DOHH2 (cell line): ENCODE measurements at regions not wholly inside any gene's neighbourhood (a gene's known extent, or its start where the extent isn't known, plus 50 kb on each side); places are given as distances from the start of the nearest gene placed in this dataset.

Source experiments
- H3F3A ChIP-seq: fragments of 200-600 bp; sonication (generic), shearing (Covaris generic); 2 replicates; pipeline ENCODE4 v1.6.0; 2016; ENCODE audit warnings: antibody characterized with exemption, mild to moderate bottlenecking; ENCODE audit not compliant: control insufficient read depth, insufficient read depth
- H3K27ac ChIP-seq: fragments of 200-600 bp; sonication (generic); 2 replicates; pipeline ENCODE4 v1.5.1; 2014; ENCODE audit warnings: low read depth, mild to moderate bottlenecking, low read length, moderate library complexity
- H3K27me3 ChIP-seq: fragments of 200-600 bp; sonication (generic); 2 replicates; pipeline ENCODE4 v1.6.1; 2014; ENCODE audit warnings: mild to moderate bottlenecking, low read length, mixed read lengths; ENCODE audit not compliant: control insufficient read depth
- H3K36me3 ChIP-seq: fragments of 200-600 bp; sonication (generic); 2 replicates; pipeline ENCODE4 v1.6.1; 2014; ENCODE audit warnings: mild to moderate bottlenecking, low read length, moderate library complexity, mixed read lengths; ENCODE audit not compliant: control insufficient read depth
- H3K4me1 ChIP-seq: fragments of 200-600 bp; sonication (generic); 2 replicates; pipeline ENCODE4 v1.6.1; 2014; ENCODE audit warnings: mild to moderate bottlenecking, low read length, mixed read lengths; ENCODE audit not compliant: control insufficient read depth
- H3K4me2 ChIP-seq: fragments of 200-600 bp; sonication (generic); 2 replicates; pipeline ENCODE4 v1.6.0; 2014; ENCODE audit warnings: mild to moderate bottlenecking, low read length, moderate library complexity
- H3K4me3 ChIP-seq: fragments of 200-600 bp; sonication (generic); 2 replicates; pipeline ENCODE4 v1.5.1; 2014; ENCODE audit warnings: mild to moderate bottlenecking, low read length, mixed read lengths
- H3K79me2 ChIP-seq: fragments of 200-600 bp; sonication (generic); 2 replicates; pipeline ENCODE4 v1.6.1; 2014; ENCODE audit warnings: mild to moderate bottlenecking, low read length, mixed read lengths; ENCODE audit not compliant: control insufficient read depth
- H3K9me2 ChIP-seq: fragments of 200-600 bp; sonication (generic); replicated peaks from 2 replicates; pipeline ENCODE4 v1.6.1; 2014; ENCODE audit warnings: mild to moderate bottlenecking, low read length, mixed read lengths; ENCODE audit not compliant: control insufficient read depth
- H3K9me3 ChIP-seq: fragments of 200-600 bp; sonication (generic); 2 replicates; pipeline ENCODE4 v1.6.1; 2014; ENCODE audit warnings: antibody characterized with exemption, low read length, mixed read lengths; ENCODE audit not compliant: control insufficient read depth, insufficient read depth
- H4K20me1 ChIP-seq: fragments of 200-600 bp; sonication (generic); 2 replicates; pipeline ENCODE4 v1.6.0; 2014; ENCODE audit warnings: low read depth, mild to moderate bottlenecking, antibody characterized with exemption, low read length, moderate library complexity; ENCODE audit not compliant: control insufficient read depth, insufficient read depth
- CTCF ChIP-seq: fragments of 200-600 bp; sonication (generic); IDR thresholded peaks from one replicate; pipeline ENCODE4 v1.5.1; 2014; ENCODE audit warnings: antibody characterized with exemption, mild to moderate bottlenecking, low read depth, low read length; ENCODE audit not compliant: poor library complexity, severe bottlenecking
- EZH2phosphoT487 ChIP-seq: fragments of 200-600 bp; sonication (generic); IDR thresholded peaks from 2 replicates; pipeline ENCODE4 v1.6.1; 2017; ENCODE audit warnings: borderline replicate concordance, mild to moderate bottlenecking, antibody characterized with exemption, low read length, moderate library complexity, mixed read lengths

GRCh38 chr22:45077826-45078334 is 68.1 kb upstream of the PHF21B start:
- peaks cover 13% of the 10 kb centered on the region for H3K27me3 ChIP-seq

GRCh38 chr22:45082795-45083194 is 73.0 kb upstream of the PHF21B start:
- peak; percentile 30 for TF ChIP-seq CTCF
- TF ChIP-seq EZH2phosphoT487: no peak
- no peaks in the 10 kb centered on the region for H4K20me1 ChIP-seq
- H3K9me3 ChIP-seq: no peaks in the 10 kb centered on the region
- no peaks in the 10 kb centered on the region for H3K79me2 ChIP-seq
- no peaks in the 10 kb centered on the region for H3K36me3 ChIP-seq
- no peaks in the 10 kb centered on the region for H3F3A ChIP-seq
- no peaks in the 10 kb centered on the region for H3K9me2 ChIP-seq
- peaks cover 5% of the 10 kb centered on the region; the same call in 1 of the 2 replicates for H3K27me3 ChIP-seq
- H3K27ac ChIP-seq: no peak overlapping the region
- no peak overlapping the region for H3K4me3 ChIP-seq
- no peaks in the 10 kb centered on the region for H3K4me1 ChIP-seq
- no peak overlapping the region for H3K4me2 ChIP-seq

More at GRCh38 chr22:45077826-45078334, 68.1 kb upstream of the PHF21B start:
- H3K4me2 ChIP-seq: no peak overlapping the region
- H3F3A ChIP-seq: no peaks in the 10 kb centered on the region
- TF ChIP-seq EZH2phosphoT487 (no peak), CTCF (no peak)
- no peaks in the 10 kb centered on the region for H3K79me2 ChIP-seq
- H3K36me3 ChIP-seq: no peaks in the 10 kb centered on the region
- peaks cover 4% of the 10 kb centered on the region for H3K4me1 ChIP-seq
- H4K20me1 ChIP-seq: no peaks in the 10 kb centered on the region
- H3K4me3 ChIP-seq: no peak overlapping the region
- no peaks in the 10 kb centered on the region for H3K9me3 ChIP-seq
- H3K9me2 ChIP-seq: no peaks in the 10 kb centered on the region
- no peak overlapping the region for H3K27ac ChIP-seq

DNA sequence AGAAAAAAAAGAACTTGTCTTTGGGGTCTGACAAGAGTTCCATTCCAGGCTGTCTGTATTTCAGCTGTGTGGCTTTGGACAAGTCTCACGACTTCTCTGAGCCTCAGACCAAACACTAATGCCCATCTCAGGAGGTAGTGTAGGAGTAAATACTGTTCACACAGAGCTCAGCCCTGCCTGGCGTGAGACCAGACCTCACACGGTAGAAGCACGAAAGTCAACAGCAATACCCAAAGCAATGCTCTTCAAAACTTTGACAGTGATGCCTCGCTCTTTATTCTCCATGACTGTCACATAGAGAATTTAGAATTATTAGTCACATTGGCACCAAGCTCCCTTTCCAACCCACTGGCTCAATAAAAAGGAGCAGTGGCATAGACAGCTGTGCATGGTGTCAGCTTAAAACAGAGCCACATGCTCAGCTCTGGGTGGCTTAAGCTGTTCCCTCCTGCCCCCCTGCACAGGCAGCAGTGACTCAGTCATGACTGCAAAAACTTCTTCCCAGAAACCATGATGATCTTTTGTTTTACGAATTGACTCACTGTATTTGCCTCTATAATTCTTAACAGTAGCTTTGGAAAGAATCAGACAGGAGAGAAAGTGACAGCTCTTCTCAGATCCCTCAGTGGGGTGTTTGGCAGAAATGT is 74.0 kb upstream of the PHF21B start:
- H3K27ac ChIP-seq: no peak overlapping the region
- H3F3A ChIP-seq: no peaks in the 10 kb centered on the region
- no peak overlapping the region for H3K4me3 ChIP-seq
- no peaks in the 10 kb centered on the region for H3K79me2 ChIP-seq
- H3K36me3 ChIP-seq: no peaks in the 10 kb centered on the region
- H3K9me2 ChIP-seq: no peaks in the 10 kb centered on the region
- H3K4me1 ChIP-seq: no peaks in the 10 kb centered on the region
- no peaks in the 10 kb centered on the region for H3K9me3 ChIP-seq
- no peaks in the 10 kb centered on the region for H4K20me1 ChIP-seq
- no peak overlapping the region for H3K4me2 ChIP-seq
- 0 out of 2 replicates have a peak, but pooled peaks cover 4% of the 10 kb centered on the region for H3K27me3 ChIP-seq
- TF ChIP-seq CTCF (no peak), EZH2phosphoT487 (no peak)
